ENCODE measurements at regions not wholly inside any gene's neighbourhood (a gene's known extent, or its start where the extent isn't known, plus 50 kb on each side); places are given as distances from the start of the nearest gene placed in this dataset.
"Not testable (repeated sequence)": the region's sequence is repeated elsewhere in the genome, so short reads cannot be mapped to it uniquely, and the experiment has no call there.

- DNase-seq (ENCODE audit: insufficient read length, low spot score) (no peak), FAIRE-seq (no peak)
These were observed 165.2 kb upstream of the PITRM1 start for GRCh38 chr10:3337741-3338140.

- no peak for DNase-seq (ENCODE audit: insufficient read length, low spot score)
- no peak for FAIRE-seq
These were observed 164.2 kb upstream of the PITRM1 start for GRCh38 chr10:3336673-3337293.

GRCh38 chr10:3333426-3333825 is 160.8 kb upstream of the PITRM1 start:
- FAIRE-seq (no peak), DNase-seq (ENCODE audit: insufficient read length, low spot score) (no peak)

GRCh38 chr10:3331690-3332230 is 159.2 kb upstream of the PITRM1 start:
- no peak for FAIRE-seq
- no peak for DNase-seq (ENCODE audit: insufficient read length, low spot score)

- no peak for DNase-seq (ENCODE audit: insufficient read length, low spot score)
- no peak for FAIRE-seq
These were observed 158.6 kb upstream of the PITRM1 start for GRCh38 chr10:3331187-3331586.

GRCh38 chr10:3330663-3331062 is 158.1 kb upstream of the PITRM1 start:
- FAIRE-seq (no peak), DNase-seq (ENCODE audit: insufficient read length, low spot score) (no peak)

- FAIRE-seq = no peak
- DNase-seq (ENCODE audit: insufficient read length, low spot score) = no peak
These were observed 153.6 kb upstream of the PITRM1 start for GRCh38 chr10:3325954-3326750.

DNA sequence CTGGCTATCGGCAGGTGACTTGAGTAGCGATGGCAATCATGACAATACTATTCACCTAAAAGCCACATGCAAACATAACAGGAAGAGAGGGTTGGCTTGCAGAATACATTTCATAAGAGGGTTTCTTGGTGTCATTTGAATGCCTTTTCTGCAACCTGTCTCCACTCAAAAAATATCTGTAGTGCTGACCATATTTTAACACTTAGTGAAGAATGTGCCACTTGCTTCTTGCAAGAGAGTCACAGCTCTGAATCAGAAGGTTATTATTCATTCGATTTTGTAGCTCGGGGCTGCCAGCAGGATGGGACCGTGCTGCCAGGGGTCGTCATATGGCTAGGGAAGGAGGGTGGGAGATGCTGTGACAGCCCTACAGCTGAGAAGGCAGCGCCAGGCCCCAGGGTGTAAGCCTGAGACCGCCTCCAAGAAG is 152.0 kb upstream of the PITRM1 start:
- DNase-seq (ENCODE audit: insufficient read length, low spot score) = no peak
- no peak for FAIRE-seq

- FAIRE-seq (no peak), DNase-seq (ENCODE audit: insufficient read length, low spot score) (no peak)
These were observed 151.4 kb upstream of the PITRM1 start for GRCh38 chr10:3323865-3324498.

- DNase-seq (ENCODE audit: insufficient read length, low spot score) = no peak
- FAIRE-seq = no peak
These were observed 148.5 kb upstream of the PITRM1 start for GRCh38 chr10:3321123-3321522.

DNA sequence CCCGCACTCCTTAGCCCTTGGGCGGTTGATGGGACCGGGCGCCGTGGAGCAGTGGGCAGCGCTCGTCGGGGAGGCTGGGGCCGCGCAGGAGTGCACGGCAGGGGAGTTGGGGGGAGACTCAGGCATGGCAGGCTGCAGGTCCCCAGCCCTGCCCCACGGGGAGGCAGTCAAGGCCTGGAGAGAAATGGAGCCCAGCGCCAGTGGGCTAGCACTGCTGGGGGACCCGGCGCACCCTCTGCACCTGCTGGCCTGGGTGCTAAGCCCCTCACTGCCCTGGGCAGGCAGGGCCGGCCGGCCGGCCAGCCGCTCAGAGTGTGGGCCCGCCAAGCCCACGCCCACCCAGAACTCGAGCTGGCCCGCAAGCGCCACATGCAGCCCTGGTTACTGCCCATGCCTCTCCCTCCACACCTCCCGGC is 147.2 kb upstream of the PITRM1 start:
- DNase-seq (ENCODE audit: insufficient read length, low spot score) (no peak), FAIRE-seq (no peak)

- not testable (repeated sequence) for DNase-seq (ENCODE audit: insufficient read length, low spot score); FAIRE-seq
These were observed 145.9 kb upstream of the PITRM1 start for GRCh38 chr10:3318480-3318807.

- FAIRE-seq; DNase-seq (ENCODE audit: insufficient read length, low spot score): not testable (repeated sequence)
These were observed 145.2 kb upstream of the PITRM1 start for GRCh38 chr10:3317553-3318479.

- FAIRE-seq; DNase-seq (ENCODE audit: insufficient read length, low spot score): not testable (repeated sequence)
These were observed 142.0 kb upstream of the PITRM1 start for GRCh38 chr10:3314445-3315085.

- not testable (repeated sequence) for DNase-seq (ENCODE audit: insufficient read length, low spot score); FAIRE-seq
These were observed 141.3 kb upstream of the PITRM1 start for GRCh38 chr10:3313784-3314444.

GRCh38 chr10:3312403-3312940 is 139.9 kb upstream of the PITRM1 start:
- FAIRE-seq = no peak
- no peak for DNase-seq (ENCODE audit: insufficient read length, low spot score)

- FAIRE-seq (no peak), DNase-seq (ENCODE audit: insufficient read length, low spot score) (no peak)
These were observed 137.6 kb upstream of the PITRM1 start for GRCh38 chr10:3310016-3310784.

- DNase-seq (ENCODE audit: insufficient read length, low spot score) (no peak), FAIRE-seq (no peak)
These were observed 133.5 kb upstream of the PITRM1 start for GRCh38 chr10:3306050-3306449.

All from GM19239 (cell line).